Parathyroid adenoma (tissue), 2 donors: ENCODE measurements at regions not wholly inside any gene's neighbourhood (a gene's known extent, or its start where the extent isn't known, plus 50 kb on each side); places are given as distances from the start of the nearest gene placed in this dataset.

ENCODE experiments used
- H2AFZ ChIP-seq: fragments of 300-600 bp; sonication (generic); one replicate; pipeline ENCODE4 v1.7.0; 2017; ENCODE audit warnings: antibody characterized with exemption, mild to moderate bottlenecking
- H3K27ac ChIP-seq: fragments of 300-600 bp; sonication (generic); one replicate; pipeline ENCODE4 v1.7.0; 2017
- H3K27me3 ChIP-seq: fragments of 300-600 bp; sonication (generic); one replicate; pipeline ENCODE4 v1.7.0; 2017; ENCODE audit warnings: low read length; ENCODE audit not compliant: control insufficient read depth, insufficient read depth
- H3K36me3 ChIP-seq: fragments of 300-600 bp; sonication (generic); one replicate; pipeline ENCODE4 v1.7.0; 2017; ENCODE audit warnings: low read length; ENCODE audit not compliant: control insufficient read depth, insufficient read depth
- H3K4me1 ChIP-seq: fragments of 300-600 bp; sonication (generic); one replicate; pipeline ENCODE4 v1.7.0; 2017; ENCODE audit warnings: control low read depth
- H3K4me2 ChIP-seq: fragments of 300-600 bp; sonication (generic); one replicate; pipeline ENCODE4 v1.7.0; 2017; ENCODE audit warnings: low read length
- H3K4me3 ChIP-seq: fragments of 300-600 bp; sonication (generic); one replicate; pipeline ENCODE4 v1.7.0; 2017; ENCODE audit warnings: low read depth, low read length
- H3K79me2 ChIP-seq: fragments of 300-600 bp; sonication (generic); one replicate; pipeline ENCODE4 v1.7.0; 2017; ENCODE audit warnings: control low read depth
- H3K9ac ChIP-seq: fragments of 300-600 bp; sonication (generic); one replicate; pipeline ENCODE4 v1.7.0; 2017; ENCODE audit warnings: mild to moderate bottlenecking
- H3K9me3 ChIP-seq: fragments of 300-600 bp; sonication (generic); one replicate; pipeline ENCODE4 v1.7.0; 2017; ENCODE audit warnings: low read length; ENCODE audit not compliant: control insufficient read depth
- CTCF ChIP-seq: fragments of 300-600 bp; sonication (generic); IDR thresholded peaks from one replicate; pipeline ENCODE4 v1.7.0; 2017; ENCODE audit warnings: antibody characterized with exemption, mild to moderate bottlenecking
- donor health status: primary hyperparathyroidism.

GRCh38 chr9:79973627-79974026 is 401.9 kb downstream of the TLE4 start:
- H2AFZ ChIP-seq: no peak overlapping the region
- no peak overlapping the region for H3K4me2 ChIP-seq
- no peaks in the 10 kb centered on the region for H3K36me3 ChIP-seq
- no peak overlapping the region for H3K4me3 ChIP-seq
- H3K27ac ChIP-seq: no peak overlapping the region
- no peak for TF ChIP-seq CTCF
- H3K27me3 ChIP-seq: no peaks in the 10 kb centered on the region
- no peaks in the 10 kb centered on the region for H3K4me1 ChIP-seq
- H3K9me3 ChIP-seq: no peaks in the 10 kb centered on the region
- no peaks in the 10 kb centered on the region for H3K79me2 ChIP-seq
- H3K9ac ChIP-seq: no peak overlapping the region

- Histone ChIP-seq H3K9me3 (no peaks in the 10 kb centered on the region), H3K36me3 (no peaks in the 10 kb centered on the region), H2AFZ (no peak overlapping the region), H3K79me2 (no peaks in the 10 kb centered on the region), H3K4me1 (no peaks in the 10 kb centered on the region), H3K27ac (no peak overlapping the region), H3K4me2 (no peak overlapping the region), H3K4me3 (no peak overlapping the region), H3K9ac (no peak overlapping the region), H3K27me3 (no peaks in the 10 kb centered on the region)
- no peak for TF ChIP-seq CTCF
Observed at GRCh38 chr9:79970146-79970425, 398.3 kb downstream of the TLE4 start.

- no peaks in the 10 kb centered on the region for H3K36me3 ChIP-seq
- no peaks in the 10 kb centered on the region for H3K4me1 ChIP-seq
- no peak overlapping the region for H3K4me3 ChIP-seq
- TF ChIP-seq CTCF: no peak
- H3K79me2 ChIP-seq: no peaks in the 10 kb centered on the region
- H3K4me2 ChIP-seq: no peak overlapping the region
- no peak overlapping the region for H2AFZ ChIP-seq
- no peaks in the 10 kb centered on the region for H3K9me3 ChIP-seq
- no peak overlapping the region for H3K9ac ChIP-seq
- no peak overlapping the region for H3K27ac ChIP-seq
- H3K27me3 ChIP-seq: no peaks in the 10 kb centered on the region
Observed at GRCh38 chr9:79969393-79970145, 397.8 kb downstream of the TLE4 start.

GRCh38 chr9:79968533-79968932 is 396.8 kb downstream of the TLE4 start:
- Histone ChIP-seq H2AFZ (no peak overlapping the region), H3K9me3 (no peaks in the 10 kb centered on the region), H3K4me2 (no peak overlapping the region), H3K27ac (no peak overlapping the region), H3K27me3 (no peaks in the 10 kb centered on the region), H3K4me3 (no peak overlapping the region), H3K9ac (no peak overlapping the region), H3K79me2 (no peaks in the 10 kb centered on the region), H3K36me3 (no peaks in the 10 kb centered on the region), H3K4me1 (no peaks in the 10 kb centered on the region)
- no peak for TF ChIP-seq CTCF

GRCh38 chr9:79962836-79963235 is 391.1 kb downstream of the TLE4 start:
- Histone ChIP-seq H3K4me1 (peaks cover 2% of the 10 kb centered on the region), H3K4me3 (no peak overlapping the region), H3K4me2 (no peak overlapping the region), H2AFZ (peak overlapping the region; percentile 69), H3K79me2 (no peaks in the 10 kb centered on the region), H3K27me3 (no peaks in the 10 kb centered on the region), H3K9me3 (no peaks in the 10 kb centered on the region), H3K36me3 (no peaks in the 10 kb centered on the region), H3K9ac (no peak overlapping the region), H3K27ac (peak overlapping the region; percentile 66)
- no peak for TF ChIP-seq CTCF
